Activated CD8-positive, alpha-beta memory T cell treated with anti-CD3 and anti-CD28 coated beads for 48 hours (primary cell): ENCODE measurements at regions not wholly inside any gene's neighbourhood (a gene's known extent, or its start where the extent isn't known, plus 50 kb on each side); places are given as distances from the start of the nearest gene placed in this dataset.

ENCODE experiments used
- DNase-seq, 3 experiments: peaks; one replicate each; pipeline ENCODE4 v3.0.0-alpha.2; 2020; ENCODE audit warnings: low read depth in 2 of 3, low spot score in 2 of 3

- DNase-seq, result no peak
These were observed 373.5 kb upstream of the MAP3K7 start for GRCh38 chr6:90960324-90960723.

DNA sequence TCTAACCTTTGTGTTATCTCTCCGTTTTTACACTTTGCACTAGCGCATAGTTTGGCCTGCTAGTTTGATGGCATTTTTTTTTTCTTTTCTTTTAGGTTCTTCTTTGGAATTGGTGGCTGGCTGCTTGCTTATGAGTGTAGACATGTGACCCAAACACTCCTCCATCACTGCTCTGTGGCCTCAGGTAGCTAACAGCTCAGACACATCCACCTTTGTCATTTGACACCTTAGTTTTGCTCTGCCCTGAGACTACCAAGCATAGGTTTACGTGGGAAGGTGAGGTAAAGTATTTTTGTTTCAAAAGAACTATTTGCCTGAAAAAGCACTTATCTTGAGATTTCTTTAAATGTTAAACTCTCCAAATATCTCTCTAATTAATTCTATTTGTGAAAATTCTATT is 368.4 kb upstream of the MAP3K7 start:
- no peak for DNase-seq

GRCh38 chr6:90953405-90954161 is 366.7 kb upstream of the MAP3K7 start:
- no peak for DNase-seq

GRCh38 chr6:90952176-90952575 is 365.3 kb upstream of the MAP3K7 start:
- DNase-seq, result no peak

DNA sequence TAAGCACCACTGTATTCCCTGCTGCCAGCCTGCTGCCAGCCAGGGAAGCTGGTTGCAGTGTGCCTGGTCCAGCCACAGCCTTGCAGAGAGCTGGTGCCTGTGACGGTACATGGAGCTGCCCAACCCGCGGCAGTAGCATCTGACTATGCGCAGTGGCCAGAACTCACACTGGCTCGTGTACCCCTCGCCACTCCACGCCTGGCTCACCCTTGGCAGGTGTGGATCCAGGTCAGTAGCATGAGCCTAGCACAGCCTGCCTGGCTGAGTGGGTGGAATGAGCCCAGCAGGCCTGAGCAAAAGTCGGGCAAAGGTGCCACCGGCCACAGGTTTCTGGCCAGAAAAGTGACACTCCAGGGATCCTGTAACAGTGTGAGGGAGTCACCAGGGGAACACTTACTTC is 361.7 kb upstream of the MAP3K7 start:
- DNase-seq, result no peak

DNA sequence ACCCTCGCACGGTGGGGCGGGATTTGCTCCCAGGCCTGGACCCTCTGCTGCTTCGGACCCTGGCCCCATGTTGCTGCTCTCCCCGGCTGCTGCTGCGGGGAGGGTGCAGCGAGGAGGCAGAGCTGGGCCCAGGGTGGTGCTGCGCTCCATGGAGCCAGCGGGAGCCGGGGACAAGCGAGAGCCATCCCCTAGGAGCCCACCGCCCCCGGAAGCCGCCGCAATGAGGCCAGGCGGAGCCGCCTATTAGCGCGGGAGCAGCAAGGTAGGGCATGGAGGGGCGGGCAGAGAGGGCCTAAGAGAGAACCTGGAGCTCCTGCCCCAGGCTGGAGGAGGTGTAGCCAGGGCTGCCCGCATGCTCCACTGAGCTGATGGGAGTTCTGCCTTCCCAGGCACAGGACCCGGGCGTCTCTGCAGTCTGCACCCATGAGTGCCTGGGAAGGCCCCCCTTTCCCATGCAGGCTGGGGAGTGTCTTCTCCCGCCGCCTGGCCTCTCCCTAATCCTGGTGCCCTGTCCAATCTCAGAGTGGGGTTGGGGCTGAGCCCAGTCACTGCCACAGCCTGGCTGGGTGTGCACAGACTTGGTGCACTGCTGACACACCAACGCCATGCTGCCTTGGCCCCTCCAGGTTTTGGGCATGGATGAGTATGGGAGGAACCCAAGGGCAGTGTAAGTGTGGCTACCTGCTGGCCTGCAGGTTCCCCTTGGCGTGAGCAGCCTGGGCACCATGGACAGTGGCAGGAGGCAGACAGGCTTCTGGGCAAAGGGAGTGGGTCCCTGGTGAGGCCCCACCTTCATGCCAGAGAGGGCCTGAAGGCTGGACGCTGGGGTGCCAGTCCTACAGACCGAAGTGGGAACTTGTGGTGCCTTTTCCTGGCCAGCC is 360.6 kb upstream of the MAP3K7 start:
- no peak for DNase-seq

GRCh38 chr6:90941885-90942284 is 355.0 kb upstream of the MAP3K7 start:
- DNase-seq, result no peak

DNA sequence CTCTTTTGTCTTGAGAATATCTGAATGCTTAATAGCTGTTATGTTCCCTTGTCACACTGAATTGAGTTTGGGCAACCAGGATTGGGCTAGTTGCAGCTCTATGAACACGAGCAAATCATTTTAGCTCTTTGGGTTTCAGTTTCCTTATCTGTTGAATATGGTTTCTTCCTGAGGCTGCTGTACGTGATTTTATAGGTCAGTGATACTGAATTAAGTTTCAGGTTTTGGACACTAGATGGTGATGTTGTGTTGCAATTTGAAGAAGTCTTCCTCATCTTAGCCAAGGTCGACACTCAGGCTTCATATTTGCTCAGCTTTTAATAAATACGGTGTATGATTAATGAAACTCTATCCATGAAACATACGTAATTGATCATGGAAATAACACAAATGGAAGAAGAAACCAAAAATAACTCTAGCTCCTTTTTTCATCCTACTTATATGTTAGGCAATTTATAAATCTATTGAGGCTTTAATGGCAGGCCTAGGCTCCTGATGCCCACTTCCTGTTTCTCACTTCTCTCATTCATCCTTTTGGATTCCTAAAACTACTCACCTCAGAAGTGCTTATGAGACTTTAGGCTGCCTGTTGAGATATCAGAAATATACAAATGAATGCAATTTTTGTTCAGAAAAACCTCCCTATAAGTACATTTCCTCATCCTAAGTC is 354.1 kb upstream of the MAP3K7 start:
- DNase-seq, result no peak

- no peak for DNase-seq
These were observed 353.0 kb upstream of the MAP3K7 start for GRCh38 chr6:90939906-90940305.

DNA sequence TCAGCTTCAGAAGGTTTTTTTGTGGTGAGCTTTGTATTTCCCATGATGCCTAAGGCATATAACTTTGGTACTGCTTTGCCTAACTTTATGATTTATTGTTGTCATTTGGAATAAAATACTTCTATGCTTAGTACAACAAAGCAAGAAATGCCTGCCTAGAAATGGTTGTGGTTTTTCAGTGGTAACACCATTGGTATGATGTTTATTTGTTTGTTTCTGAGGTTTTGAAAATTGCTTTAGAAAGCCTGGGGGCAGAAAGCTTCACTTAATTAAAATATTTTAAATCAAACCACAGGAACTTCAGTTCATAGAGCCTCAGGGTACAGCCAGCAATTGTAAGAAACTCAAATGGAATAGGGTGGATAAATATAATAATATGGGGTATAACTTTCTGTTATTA is 351.2 kb upstream of the MAP3K7 start:
- no peak for DNase-seq

DNA sequence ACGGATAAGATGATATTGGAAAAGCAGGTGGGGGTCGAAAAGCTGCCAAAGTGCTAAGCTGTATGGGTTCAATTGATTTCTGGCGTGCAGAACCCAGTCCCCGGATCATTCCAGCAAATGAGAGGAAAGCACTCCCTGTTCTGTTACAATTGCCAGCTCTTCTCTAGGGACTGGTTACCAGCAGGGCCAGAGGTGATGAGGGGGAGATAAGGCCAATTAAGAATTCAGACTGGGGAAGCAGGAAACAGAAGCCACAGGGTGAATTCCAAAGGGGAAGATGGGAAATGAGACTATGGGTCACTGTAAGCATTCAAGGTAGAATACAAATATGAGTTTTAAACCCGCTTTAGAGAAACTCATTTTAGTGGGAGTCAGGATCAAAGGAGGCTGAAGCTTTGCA is 349.4 kb upstream of the MAP3K7 start:
- no peak for DNase-seq

GRCh38 chr6:90934966-90935365 is 348.1 kb upstream of the MAP3K7 start:
- DNase-seq, result no peak

GRCh38 chr6:90934081-90934480 is 347.2 kb upstream of the MAP3K7 start:
- DNase-seq, result no peak

DNA sequence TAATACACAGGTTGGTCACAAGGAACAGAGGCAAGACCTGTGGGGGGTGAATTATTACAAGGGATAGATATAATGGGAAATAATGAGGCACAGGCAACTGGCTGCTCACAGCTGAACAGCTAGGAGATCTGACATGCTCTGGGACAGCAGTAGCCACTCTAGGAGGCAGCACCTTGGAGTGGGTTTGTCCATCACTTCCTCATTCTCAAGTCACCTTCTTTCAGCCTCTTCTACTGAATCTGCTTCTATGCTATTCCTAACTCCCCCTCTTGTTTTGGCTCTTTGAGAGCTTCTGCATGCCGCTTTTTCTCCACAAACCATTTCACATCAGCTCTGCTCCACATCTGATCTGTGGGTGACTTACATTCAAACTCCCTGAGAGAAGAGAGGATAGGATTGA is 345.5 kb upstream of the MAP3K7 start:
- DNase-seq, result no peak

DNA sequence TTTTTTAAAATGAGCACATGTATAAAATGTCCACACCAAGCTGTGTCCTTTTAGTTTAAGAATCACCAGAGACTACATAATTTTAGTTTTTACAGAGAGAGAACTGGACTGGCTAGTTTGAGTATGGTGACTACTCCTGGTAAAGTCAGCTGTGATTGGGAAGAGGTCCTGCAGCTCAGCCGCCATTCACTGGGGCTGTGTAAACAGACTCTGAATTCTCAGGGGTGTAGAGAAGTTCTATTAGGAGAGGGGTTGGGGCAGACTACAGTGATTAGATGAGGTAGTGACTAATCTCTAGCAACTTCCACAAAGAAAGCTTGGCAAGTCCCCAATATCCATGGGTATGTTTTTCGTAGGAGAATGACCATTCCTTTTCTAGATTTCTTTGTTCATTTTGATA is 341.2 kb upstream of the MAP3K7 start:
- no peak for DNase-seq

DNA sequence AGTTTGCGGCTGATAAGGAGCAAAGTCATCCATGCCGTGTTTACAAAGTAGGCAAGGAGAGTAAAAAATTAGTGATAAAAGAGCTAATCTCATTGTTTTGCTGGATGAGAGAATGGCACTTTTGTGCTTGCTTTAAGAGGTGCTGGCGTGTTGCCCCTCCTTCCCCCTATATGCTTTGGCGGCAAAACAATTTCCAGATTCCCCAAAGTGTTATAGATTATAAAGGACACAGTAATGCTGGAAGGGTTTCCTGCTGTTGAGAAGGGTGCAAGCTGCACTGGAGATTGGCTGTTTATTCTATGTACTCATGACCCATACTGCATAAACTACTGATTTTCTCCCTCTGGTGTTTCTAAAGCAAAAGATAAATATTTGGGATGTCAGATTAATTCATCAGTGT is 338.9 kb upstream of the MAP3K7 start:
- DNase-seq, result no peak

GRCh38 chr6:90922325-90922724 is 335.5 kb upstream of the MAP3K7 start:
- no peak for DNase-seq

GRCh38 chr6:90918361-90918760 is 331.5 kb upstream of the MAP3K7 start:
- no peak for DNase-seq

DNA sequence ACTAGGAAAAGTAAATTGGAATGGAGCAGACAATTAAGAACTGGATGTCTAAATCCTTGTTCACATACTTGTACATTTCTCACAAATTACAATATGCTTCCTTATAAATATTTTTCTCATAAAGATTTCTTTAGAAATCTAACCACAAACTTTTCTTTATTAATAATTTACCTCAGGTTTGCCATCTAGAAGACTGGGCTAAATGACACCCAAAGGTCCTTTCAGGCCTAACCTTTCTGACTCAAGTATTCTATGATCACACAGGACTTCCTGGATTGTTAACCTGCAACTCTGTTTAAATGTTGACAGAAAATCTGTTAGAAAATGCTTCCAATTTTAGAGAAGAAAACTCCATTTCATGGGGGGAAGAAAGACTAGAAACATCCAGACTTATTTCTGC is 330.5 kb upstream of the MAP3K7 start:
- no peak for DNase-seq

- no peak for DNase-seq
These were observed 330.1 kb upstream of the MAP3K7 start for GRCh38 chr6:90916968-90917367.

- no peak for DNase-seq
These were observed 328.5 kb upstream of the MAP3K7 start for GRCh38 chr6:90915224-90915915.
